ENCODE measurements at regions not wholly inside any gene's neighbourhood (a gene's known extent, or its start where the extent isn't known, plus 50 kb on each side); places are given as distances from the start of the nearest gene placed in this dataset.
"Not testable (repeated sequence)": the region's sequence is repeated elsewhere in the genome, so short reads cannot be mapped to it uniquely, and the experiment has no call there.

DNA sequence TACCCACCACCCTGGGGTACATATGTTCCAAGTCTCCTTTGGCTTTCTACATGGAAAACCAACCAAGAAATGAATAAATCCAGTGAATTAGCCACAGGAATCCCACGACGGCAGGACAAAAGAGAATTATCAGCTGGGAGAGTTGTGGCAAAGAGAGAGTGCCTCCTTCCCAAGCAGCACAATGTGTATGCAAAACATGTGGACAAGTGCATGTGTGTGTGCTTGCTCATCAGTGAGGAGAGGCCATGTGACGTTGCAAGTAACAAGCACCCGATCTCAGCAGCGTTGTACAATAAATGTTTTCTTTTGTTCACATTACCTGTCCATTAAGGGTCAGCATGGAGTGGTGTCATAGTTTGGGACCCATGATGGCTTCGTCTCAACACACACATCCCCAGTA is 50.0 kb upstream of the EMX2 start:
- no peak for DNase-seq (ENCODE audit: low read depth in 1 of 2, low spot score in 1 of 2)

DNA sequence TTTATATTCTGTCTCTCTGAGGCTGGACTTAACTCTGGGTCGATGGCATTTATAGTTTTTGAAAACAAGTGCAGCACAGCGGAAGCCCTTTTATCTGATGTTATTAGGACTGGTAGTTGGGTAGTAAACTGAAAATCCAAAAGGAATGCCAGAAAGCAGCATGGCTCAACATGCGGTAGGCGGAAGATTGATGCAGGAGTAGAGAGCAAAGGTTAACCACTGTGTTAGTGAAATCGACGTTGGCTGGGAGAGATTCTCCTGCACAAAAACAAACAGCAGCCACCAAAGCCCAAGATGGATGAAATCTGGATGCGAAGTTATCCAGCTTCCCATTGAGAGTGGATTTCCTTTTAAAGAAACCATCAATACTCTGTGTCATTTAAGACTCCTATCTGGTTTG is 54.5 kb upstream of the EMX2 start:
- no peak for DNase-seq (ENCODE audit: low read depth in 1 of 2, low spot score in 1 of 2)

DNA sequence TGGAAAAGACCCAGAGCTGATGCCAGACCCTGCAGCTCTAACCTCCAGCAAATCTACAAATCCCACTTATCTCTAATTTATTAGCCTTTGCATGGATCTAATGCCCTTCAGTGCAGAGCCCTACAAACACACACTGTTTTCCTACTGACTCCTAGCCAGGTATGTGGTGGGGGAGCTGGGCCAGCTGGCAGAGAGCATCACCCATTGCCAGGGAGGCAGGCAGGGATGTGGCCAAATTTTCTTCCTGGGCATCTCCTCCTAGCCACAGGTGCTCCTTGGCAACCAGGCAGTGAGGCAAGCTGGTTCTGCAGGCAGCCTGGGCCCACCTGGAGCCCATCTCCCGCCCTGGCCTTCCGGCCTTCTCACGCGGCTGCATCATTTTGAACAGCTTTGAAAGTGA is 55.9 kb upstream of the EMX2 start:
- no peak for DNase-seq (ENCODE audit: low read depth in 1 of 2, low spot score in 1 of 2)

DNA sequence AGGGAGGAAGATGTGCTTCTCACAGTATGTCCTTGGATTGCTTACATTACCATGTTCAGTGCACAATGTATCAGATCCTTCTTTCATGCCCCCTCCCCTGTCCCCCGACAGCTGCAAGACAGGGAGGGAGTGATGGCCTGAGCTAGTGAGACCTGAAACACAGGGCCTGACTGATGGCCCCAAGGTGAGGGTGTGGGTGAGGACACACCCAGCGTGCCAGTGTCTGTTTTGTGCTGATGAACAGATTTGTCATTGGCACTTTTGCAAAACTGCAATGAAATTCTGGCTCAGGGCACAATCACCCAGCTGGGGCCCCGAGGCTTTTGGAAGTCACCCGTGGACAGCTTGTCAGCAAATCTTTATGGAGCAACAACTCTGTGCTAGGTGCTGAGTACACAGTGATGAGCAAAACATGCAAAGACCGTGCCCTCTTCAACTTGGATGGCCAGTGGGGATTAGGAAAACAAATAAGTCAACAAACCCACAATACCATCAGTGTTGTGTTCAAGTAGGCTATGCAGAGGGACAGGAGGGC is 59.4 kb upstream of the EMX2 start:
- no peak for DNase-seq (ENCODE audit: low read depth in 1 of 2, low spot score in 1 of 2)

DNA sequence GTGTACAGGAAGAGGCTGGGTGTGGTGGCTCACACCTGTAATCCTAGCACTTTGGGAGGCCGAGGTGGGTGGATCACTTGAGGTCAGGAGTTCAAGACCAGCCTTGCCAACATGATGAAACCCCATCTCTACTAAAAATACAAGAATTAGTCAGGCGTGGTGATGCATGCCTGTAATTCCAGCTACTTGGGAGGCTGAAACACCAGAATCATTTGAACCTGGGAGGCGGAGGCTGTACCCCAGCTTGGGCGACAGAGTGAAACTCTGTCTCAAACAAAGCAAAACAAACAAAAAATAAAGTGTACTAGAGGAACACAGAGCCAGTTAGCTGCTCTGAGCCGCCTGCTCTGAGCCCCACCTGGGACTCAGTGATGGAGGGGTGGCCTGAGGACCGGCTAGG is 61.5 kb upstream of the EMX2 start:
- DNase-seq (ENCODE audit: low read depth in 1 of 2, low spot score in 1 of 2): not testable (repeated sequence)

DNA sequence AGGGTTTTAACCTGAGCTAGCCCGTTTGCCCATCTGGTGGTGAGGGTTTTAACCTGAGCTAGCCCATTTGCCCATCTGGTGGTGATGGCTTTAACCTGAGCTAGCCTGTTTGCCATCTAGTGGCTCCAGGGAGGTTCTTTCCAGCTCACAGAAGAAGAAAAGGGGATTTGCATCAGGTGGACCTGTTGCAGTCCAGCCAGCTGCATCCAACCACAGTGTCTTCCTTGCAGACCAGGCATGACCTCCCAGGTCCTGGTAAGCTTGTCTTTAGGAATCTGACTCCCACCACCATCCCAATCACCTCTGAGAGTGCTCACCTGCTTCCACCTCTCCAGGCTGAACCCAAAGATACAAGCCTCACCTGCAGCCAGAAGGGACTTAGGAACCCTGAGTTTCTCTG is 62.4 kb upstream of the EMX2 start:
- no peak for DNase-seq (ENCODE audit: low read depth in 1 of 2, low spot score in 1 of 2)

DNA sequence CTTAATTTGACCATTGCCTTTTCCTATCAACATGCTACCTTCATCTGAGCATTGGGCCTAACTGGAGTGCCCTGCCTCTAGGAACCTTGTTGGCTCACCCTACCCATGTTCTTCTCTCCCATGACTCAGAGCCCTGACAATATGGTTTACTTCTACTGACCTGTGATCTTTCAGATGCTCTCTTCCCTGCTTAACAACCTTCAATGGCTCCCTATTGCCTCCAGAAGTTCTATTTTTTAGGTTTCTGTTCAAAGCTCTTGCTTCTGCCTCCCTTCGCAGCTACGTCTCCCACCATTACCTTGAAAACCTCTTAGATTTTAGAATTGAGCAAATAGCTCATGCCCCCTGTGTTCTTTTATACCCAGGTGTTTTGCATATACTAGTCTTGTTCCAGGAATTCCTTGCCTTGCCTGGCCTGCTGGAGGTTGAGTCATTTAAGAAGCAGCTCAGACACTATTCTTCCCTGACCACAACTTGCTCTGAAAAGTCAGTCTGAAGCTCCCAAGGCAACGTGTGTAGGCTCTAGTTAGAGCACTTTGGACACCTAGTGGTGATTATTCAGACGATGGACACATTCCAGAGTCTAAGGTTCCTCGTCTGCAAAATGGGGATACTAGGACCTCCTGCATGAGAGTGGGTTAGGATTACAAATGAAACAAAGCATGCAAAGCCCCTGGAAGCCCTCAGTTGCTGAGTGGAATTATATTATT is 64.4 kb upstream of the EMX2 start:
- DNase-seq (ENCODE audit: low read depth in 1 of 2, low spot score in 1 of 2): no peak

DNA sequence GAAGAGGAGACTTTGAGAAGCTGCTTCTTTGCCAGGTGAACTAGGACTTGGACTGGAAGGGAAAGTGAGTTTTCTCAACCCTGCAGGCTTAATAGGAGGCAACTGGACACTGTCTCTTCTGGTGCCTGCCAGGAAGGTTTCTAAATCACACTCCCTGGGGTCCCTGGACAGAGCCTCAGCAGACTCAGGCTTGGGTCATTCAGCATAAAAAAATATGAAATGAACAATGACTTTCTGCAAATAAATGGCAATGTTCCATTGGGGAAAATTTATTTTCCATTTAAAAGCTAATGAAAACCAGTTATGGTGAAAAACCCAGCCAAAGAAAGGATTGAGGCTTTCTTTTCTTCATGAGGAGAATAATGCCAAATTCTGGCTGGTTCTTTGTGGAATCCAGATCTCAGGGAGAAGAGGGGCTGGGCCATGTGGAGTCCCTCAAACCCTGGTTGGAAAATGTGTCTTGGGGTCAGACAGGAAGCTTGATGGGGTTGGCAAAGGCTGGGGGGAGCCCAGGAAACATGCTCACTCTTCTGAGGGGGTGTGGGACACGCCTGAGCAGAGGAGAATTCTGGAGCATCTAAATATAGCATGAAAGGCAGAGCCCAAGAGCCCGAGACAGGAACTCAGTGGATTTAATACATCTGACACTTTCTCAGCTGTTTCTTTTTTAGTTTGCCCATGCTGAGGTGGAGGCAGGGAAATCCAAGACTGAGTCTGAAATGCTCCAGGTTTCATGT is 65.2 kb upstream of the EMX2 start:
- DNase-seq (ENCODE audit: low read depth in 1 of 2, low spot score in 1 of 2): no peak

DNA sequence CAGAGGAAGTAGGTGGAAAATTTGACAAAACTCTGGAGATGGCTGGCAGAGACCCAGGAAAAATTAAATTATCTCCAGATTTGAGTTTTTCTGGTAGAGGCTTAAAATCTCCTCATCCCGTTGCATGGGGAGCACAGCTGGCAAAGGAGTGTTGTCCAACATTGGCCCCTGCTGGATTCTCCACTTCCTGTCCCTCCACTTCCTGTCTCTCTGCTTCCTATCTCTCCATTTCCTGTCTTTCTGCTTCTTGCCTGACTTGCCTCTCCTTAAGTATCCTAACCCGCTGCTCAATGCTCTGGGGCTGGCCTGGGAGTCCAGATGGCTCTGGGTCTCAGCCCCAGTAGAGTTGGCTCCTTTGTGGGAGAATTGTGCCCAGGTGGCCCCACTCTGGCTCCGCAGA is 65.8 kb upstream of the EMX2 start:
- DNase-seq (ENCODE audit: low read depth in 1 of 2, low spot score in 1 of 2): no peak

DNA sequence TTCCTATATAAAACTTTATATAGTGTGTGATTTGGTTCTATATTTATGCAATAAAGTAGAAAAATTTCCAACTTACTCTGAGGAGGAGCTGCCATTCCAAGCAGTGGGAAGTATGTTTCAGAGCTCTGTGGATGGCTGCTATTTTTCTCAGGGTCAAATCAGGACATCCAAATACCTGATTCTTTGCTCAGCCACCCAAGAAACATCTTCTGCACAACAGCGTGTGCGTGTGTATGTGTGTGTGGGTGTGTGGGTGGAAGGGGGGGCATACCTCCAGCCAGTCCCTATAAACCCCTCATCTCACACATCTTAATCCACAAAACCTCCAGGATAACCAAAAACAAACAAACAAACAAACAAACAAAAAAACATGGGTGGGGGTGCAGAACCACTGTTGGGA is 66.3 kb upstream of the EMX2 start:
- no peak for DNase-seq (ENCODE audit: low read depth in 1 of 2, low spot score in 1 of 2)

DNA sequence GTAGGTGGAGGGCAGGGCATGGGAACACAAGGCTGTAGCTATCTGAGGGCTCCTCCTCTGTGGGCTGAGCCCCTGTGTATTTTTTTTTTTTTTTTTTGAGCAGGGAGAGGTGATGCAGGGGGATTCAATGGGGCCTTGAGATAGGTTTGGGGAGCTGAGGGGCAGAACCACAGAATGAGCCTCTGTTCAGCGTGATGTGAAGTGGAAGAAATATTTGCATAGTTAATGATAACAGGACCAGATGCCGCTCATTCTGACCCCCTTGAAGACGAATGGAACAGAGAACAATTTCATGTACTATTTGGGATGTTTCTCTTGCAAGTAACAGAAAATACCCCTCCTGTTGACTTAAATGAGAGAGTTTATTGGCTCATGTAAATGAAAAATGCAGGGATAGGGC is 69.7 kb upstream of the EMX2 start:
- no peak for DNase-seq (ENCODE audit: low read depth in 1 of 2, low spot score in 1 of 2)

DNA sequence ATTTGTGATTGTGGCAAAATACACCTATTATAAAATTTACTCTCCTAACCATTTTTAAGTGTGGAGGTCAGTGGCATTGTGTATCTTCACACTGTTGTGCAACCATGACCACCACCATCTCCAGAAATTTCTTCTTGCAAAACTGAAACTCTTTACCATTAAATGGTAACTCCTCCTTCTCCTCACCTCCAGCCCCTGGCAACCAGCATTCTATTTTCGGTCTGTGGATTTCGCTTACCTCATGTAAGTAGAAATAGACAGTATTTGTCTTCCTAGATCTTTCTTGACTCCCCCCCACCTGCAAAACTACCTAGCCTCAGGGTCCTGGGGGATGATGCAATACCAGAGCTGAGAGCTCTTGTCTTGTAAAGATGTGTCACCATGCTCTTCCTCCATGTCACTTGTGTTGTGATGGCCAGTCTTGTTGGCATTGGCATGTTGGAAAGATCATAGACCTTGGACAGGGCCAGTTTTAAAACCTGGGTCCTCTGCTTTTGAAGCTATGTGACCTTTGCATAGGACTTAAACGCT is 71.1 kb upstream of the EMX2 start:
- no peak for DNase-seq (ENCODE audit: low read depth in 1 of 2, low spot score in 1 of 2)

DNA sequence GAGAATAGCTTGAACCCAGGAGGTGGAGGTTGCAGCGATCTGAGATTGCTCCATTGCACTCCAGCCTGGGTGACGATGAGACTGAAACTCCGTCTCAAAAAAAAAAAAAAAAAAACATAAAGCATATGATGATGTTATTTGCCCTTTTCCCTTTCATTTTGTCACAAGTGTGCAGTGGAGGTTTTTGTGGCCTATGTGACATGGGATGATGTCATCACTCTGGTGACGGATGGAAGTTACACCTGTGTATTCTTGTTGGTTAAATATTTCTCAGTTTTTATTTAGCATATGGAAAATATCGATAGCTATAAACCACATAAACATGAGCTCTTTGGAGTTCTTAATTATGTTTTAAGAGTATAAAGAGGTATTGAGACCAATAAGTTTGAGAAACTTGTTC is 71.8 kb upstream of the EMX2 start:
- DNase-seq (ENCODE audit: low read depth in 1 of 2, low spot score in 1 of 2): no peak

DNA sequence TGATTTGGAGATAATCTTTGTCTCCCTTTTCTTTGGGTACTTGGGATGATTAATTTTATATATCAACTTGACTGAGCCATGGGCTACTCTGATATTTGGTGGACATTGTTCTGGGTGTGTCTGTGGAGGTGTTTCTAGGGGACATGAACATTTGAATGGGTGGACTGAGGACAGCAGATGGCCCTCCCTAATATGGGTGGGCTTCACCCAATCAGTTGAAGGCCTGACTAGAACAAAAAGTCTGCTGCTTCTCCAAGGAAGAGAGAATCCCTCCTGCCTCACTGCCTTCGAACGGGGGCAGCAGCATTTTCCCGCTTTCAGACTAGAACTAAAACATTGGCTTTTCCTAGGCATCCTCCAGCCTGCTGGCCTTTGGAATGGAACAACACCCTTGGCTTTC is 73.9 kb upstream of the EMX2 start:
- DNase-seq (ENCODE audit: low read depth in 1 of 2, low spot score in 1 of 2): no peak

DNA sequence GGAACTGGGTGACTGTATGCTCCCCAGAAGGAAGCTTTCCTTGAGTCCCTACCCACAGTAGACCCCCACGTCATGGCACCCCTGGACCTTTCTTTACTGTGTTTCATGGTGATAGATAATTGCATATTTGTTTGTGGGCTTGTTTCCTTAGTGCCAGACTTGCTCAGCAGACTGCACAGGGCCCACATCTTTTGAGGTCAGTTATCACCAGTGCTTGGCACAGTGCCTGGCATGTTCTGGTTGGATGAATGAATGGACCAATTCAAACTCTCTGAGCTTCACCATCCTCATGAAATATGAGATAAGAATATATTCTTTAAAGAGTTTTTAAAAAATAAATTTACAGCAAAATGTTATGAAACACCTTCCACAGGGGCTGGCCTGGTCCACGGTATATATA is 78.4 kb upstream of the EMX2 start:
- DNase-seq (ENCODE audit: low read depth in 1 of 2, low spot score in 1 of 2): no peak

DNA sequence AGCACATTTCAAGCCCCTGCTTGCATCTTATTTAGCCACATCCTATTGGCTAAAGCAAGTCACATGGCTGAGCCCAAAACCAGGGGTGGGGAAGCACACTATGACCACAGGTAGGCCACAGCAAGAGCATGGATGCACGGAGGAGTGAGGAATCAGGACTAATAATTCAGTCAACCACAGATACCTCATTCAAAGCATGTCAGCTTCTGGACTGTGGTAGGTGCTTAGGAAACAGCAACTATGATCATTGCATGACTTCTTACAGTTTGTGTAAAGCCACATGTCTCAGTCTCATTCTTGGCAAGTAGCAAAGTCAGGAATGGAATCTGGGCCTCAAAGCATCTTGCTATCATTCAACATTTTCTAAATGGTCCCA is 79.0 kb upstream of the EMX2 start:
- no peak for DNase-seq (ENCODE audit: low read depth in 1 of 2, low spot score in 1 of 2)

DNA sequence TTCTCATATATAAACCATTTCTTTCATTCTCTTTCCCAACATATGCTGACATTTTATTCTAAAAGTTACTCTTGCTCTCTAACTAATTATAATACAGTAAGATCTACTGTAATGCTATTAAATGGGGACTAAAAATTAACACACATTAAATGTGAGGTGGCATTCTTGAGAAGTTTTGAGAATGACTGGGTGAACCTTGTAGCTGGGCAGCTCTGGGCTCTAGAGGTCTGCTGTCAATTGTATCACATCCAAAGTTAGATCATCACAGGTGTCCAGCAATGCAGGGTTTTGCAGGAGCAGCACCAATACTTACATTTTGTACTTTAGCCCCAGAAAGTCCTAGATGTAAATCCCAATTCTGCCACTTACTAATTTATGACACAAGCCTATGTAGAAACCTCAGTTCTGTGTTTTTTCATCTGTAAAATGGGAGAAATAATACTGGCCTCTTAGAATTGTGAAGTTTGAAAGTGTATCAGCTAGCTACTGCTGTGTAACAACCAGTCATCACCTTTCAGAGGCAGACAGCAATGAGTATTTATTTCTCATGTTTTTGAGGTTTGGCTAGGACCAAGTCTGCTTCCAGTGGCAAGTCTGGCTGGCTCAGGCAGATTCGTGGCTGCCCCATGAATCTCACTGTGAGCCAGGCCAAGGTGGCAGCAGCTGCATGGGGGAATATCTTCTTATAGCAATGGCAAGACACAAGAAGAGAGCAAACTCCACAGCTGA is 79.6 kb upstream of the EMX2 start:
- DNase-seq (ENCODE audit: low read depth in 1 of 2, low spot score in 1 of 2): no peak

DNA sequence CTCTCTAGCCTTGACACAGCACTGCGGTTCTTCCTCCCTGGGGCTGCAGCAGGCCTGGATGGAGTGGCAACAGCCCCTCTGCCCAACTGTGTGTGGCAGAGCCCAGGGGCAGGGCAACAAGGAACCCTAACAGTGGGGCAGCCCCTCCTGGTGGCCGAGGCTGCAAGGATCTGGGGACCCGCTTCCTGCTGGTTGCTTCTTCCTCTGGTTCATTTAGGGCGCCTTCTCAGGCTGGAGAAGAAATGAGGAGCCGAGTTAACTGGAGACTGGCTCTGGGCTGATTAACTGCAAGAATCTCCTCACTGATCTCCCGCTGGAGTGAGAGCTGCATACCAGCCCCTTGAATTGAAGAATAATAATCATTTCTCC is 80.1 kb upstream of the EMX2 start:
- no peak for DNase-seq (ENCODE audit: low read depth in 1 of 2, low spot score in 1 of 2)

DNA sequence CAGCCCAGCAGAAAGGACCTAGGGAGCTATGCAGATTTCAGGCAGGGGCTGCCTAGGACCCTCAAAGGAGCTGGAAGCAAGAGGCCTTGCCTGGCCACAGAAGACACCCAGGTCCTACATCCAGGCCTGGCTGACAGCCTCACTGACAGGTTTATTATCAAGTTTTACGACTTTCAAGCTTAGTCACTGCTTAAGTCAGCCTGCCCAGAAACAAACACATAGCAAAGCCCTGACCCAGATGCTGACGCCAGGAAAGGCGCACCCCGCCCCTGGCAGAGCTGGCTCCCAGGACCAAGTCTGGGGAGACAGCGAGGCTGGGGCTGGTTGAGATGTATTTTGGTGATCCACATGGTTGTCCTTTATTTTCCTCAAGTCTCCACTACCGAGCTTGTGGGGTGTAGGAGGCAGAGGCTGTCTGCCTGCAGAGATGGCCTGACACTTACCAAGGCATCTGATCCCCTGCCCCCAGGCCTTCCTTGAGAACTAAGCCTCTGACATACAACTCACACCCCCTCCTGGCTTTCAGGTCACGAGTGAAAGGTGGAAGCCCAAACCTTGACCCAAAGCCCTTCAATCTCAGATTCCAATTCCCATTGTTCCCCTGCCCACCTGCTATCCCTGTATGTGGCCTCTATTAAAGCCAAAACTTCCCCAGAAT is 80.7 kb upstream of the EMX2 start:
- DNase-seq (ENCODE audit: low read depth in 1 of 2, low spot score in 1 of 2): no peak

DNA sequence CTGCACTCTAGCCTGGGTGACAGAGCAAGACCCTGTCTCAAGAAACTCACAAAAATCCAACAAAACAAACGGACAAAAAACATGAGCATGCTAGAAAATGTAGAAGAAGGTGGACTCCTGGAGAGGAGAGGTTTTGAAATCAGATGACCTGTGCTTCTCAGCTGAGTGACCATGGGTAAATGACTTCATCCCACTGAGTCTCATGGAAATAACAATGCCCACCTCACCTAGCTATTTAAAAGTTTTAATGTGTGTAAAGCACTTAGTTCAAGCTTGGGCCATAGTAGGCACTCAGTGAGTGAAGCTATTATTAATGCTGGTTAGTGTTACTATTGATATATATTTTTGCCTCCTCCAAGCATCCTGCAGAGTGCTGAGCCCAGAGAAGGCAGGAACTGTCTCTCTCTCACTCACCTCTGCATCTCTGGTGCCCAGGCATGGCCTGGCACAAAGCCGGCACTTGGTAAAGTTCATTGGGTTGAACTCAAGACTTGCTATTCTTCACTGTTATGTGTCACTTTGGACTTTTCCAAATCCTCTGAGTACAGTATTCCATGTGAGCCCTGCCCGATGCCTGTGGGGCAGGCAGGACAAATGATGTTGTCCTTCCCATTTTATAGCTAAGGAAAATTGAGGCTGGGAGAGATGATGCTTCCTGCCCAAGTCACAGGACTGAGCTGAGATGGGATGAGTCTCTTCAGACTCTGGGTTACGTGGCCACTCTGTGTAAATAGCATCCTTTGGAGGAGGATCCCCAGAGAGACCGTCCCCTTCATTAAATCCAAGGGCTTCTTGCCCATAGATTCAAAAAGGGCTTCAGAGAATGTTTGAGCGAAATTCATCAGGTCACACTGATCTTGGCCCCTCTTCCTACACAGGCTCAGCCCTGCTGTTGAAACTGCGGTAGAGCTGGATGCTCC is 81.4 kb upstream of the EMX2 start:
- DNase-seq (ENCODE audit: low read depth in 1 of 2, low spot score in 1 of 2): no peak

Measured in activated CD4-positive, alpha-beta T cell treated with anti-CD3 and anti-CD28 coated beads, Interleukin-2, amount 50 U/mL, for 24 hours (primary cell).